HUES6 (cell line): ENCODE measurements at regions not wholly inside any gene's neighbourhood (a gene's known extent, or its start where the extent isn't known, plus 50 kb on each side); places are given as distances from the start of the nearest gene placed in this dataset.

Experiments
- H3K27ac ChIP-seq: 2 replicates; pipeline ENCODE4 v1.7.0; 2013; ENCODE audit warnings: low read depth, mild to moderate bottlenecking, low read length, inconsistent platforms
- H3K27me3 ChIP-seq: 2 replicates; pipeline ENCODE4 v1.6.1; 2013; ENCODE audit warnings: low read length; ENCODE audit not compliant: control insufficient read depth, insufficient read depth
- H3K36me3 ChIP-seq: 2 replicates; pipeline ENCODE4 v1.6.1; 2013; ENCODE audit warnings: low read length; ENCODE audit not compliant: control insufficient read depth, insufficient read depth
- H3K4me1 ChIP-seq: 2 replicates; pipeline ENCODE4 v1.6.1; 2013; ENCODE audit warnings: low read length; ENCODE audit not compliant: control insufficient read depth, insufficient read depth
- H3K4me3 ChIP-seq: 2 replicates; pipeline ENCODE4 v1.5.1; 2013; ENCODE audit warnings: low read depth, low read length
- H3K9ac ChIP-seq: one replicate; pipeline ENCODE4 v1.6.1; 2013; ENCODE audit warnings: mild to moderate bottlenecking, low read length
- H3K9me3 ChIP-seq: 2 replicates; pipeline ENCODE4 v1.6.1; 2013; ENCODE audit warnings: low read depth, low read length; ENCODE audit not compliant: control insufficient read depth, insufficient read depth

DNA sequence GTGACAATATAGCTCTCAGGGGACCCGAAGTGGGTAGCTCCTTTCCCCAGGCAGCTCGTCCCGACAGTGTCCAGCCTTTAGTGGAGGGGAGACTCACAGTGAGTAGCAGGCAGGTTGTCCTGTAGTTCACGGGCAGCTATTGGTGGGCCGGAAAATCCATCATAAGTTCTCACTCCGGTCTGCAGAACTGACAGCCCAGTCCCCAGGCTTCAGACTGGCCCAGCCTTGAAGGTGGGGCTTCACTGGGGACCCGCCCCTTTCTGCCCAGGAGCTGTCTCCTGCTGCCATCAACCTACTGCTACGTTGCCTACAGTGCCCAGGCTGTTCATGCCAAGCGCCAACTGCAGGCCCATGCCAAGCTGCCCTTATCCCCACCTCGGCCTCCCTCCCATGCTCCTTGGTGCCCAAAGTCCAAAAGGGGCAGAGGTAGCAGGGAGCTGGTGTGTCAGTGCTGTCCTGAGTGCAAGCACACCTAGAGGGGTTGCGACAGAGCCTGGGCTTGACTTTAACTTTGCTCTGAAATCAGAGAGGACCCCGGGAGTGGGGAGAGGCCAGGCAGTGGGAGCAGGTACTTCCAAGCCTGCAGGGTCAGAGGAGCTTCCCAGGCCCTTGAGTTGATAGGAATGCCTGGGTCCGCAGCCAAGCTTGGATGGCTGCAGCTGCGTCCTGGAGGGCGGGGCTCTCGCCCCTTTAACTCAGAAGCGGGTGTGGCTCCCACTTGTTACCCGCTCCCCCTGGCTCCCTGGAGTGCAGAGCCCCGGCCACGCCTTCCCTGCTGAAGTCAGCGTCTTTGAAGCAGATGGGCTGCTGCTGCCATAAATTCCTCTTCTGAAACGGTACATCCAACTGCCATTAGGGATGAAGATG, 1144.3 kb upstream of the NCAM2 start:
- Histone ChIP-seq H3K4me3 (peak overlapping the region; percentile 52), H3K9me3 (no peaks in the 10 kb centered on the region), H3K4me1 (peaks cover 9% of the 10 kb centered on the region), H3K36me3 (no peaks in the 10 kb centered on the region), H3K9ac (no peak overlapping the region), H3K27ac (no peak overlapping the region), H3K27me3 (no peaks in the 10 kb centered on the region)

DNA sequence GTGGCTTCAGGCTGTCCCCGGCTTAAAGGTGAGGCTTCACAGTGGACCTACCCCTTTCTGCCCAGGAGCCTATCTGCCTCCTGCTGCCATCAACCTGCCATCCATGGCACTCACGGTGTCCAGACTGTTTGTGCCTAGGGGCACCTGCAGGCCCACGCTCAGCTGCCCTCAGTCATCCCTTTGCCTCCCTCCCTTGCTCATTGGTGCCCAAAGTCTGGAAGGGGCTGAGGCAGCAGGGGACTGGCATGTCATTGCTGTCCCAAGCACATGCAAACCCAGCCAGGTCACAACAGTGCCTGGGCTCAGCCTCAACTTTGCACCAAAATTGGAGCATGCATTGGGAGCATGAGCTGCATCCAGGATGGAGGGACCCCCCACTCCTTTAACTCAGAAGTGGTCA, 1142.7 kb upstream of the NCAM2 start:
- H3K27ac ChIP-seq, result no peak overlapping the region
- no peaks in the 10 kb centered on the region for H3K36me3 ChIP-seq
- H3K27me3 ChIP-seq, result no peaks in the 10 kb centered on the region
- H3K9me3 ChIP-seq, result no peaks in the 10 kb centered on the region
- peaks cover 9% of the 10 kb centered on the region for H3K4me1 ChIP-seq
- no peak overlapping the region for H3K9ac ChIP-seq
- no peak overlapping the region for H3K4me3 ChIP-seq

DNA sequence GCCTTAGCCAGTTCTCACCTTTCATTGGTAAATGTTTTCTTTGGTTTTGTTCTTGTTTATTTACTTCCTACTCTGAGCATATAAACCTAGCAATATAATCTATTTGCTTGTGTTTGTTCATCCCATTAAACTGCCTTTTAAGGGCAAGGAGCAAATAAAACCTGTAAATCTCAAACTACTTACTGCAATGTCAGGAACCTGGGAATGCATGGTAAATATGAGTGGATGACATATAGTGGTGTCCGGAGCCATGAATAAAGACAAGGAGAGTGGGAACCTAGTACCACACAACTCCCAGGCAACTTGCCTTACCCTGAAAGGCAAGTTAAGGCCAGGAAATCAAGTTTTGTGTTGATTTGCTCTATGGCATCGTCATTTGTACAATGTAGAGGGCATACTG, 1133.7 kb upstream of the NCAM2 start:
- no peaks in the 10 kb centered on the region for H3K27me3 ChIP-seq
- 0 out of 2 replicates have a peak, but pooled peaks cover 3% of the 10 kb centered on the region for H3K4me1 ChIP-seq
- H3K9ac ChIP-seq, result no peak overlapping the region
- no peaks in the 10 kb centered on the region for H3K9me3 ChIP-seq
- no peak overlapping the region for H3K4me3 ChIP-seq
- H3K27ac ChIP-seq, result no peak overlapping the region
- H3K36me3 ChIP-seq, result no peaks in the 10 kb centered on the region

DNA sequence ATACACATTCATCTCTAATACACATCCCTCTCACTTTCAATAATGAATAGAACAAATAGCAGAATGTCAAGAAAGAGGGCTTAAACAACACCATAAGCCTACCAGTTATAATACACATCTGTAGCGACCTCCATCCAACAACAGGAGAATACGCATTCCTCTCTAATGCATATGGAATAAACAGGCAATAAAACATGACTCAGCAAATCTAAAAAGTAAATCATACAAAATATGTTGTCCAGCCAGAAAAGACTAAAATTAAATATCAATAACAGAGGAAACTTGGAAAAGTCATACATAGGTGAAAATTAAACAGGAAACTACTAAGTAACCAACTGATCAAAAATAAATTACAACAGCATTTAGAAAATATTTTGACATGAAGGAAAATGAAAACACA, 1127.5 kb upstream of the NCAM2 start:
- Histone ChIP-seq H3K27me3 (no peaks in the 10 kb centered on the region), H3K4me1 (0 out of 2 replicates have a peak, but pooled peaks cover 3% of the 10 kb centered on the region), H3K4me3 (no peak overlapping the region), H3K27ac (no peak overlapping the region), H3K9ac (no peak overlapping the region), H3K9me3 (no peaks in the 10 kb centered on the region), H3K36me3 (no peaks in the 10 kb centered on the region)

DNA sequence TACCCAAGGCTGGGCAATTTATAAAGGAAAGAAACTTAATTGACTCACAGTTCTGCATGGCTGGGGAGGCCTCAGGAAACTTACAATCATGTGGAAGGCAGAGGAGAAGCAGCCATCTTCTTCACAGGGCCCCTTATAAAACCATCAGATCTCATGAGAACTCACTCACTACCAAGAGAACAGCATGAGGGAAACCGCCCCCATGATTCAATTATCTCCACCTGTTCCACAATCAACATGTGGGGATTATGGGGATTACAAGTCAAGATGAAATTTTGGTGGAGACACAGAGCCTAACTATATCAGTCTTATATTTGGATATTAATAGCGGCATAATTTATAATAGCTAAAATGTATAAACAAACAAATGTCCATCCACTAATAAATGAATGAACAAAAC, 1123.7 kb upstream of the NCAM2 start:
- no peak overlapping the region for H3K27ac ChIP-seq
- no peaks in the 10 kb centered on the region for H3K36me3 ChIP-seq
- no peak overlapping the region for H3K9ac ChIP-seq
- H3K9me3 ChIP-seq, result no peaks in the 10 kb centered on the region
- no peaks in the 10 kb centered on the region for H3K27me3 ChIP-seq
- no peaks in the 10 kb centered on the region for H3K4me1 ChIP-seq
- H3K4me3 ChIP-seq, result no peak overlapping the region

- Histone ChIP-seq H3K9ac (no peak overlapping the region), H3K36me3 (no peaks in the 10 kb centered on the region), H3K9me3 (no peaks in the 10 kb centered on the region), H3K4me1 (no peaks in the 10 kb centered on the region), H3K4me3 (no peak overlapping the region), H3K27me3 (no peaks in the 10 kb centered on the region), H3K27ac (no peak overlapping the region)
Observed at GRCh38 chr21:19878133-19878532, 1120.1 kb upstream of the NCAM2 start.

- peaks cover 4% of the 10 kb centered on the region; the same call in 1 of the 2 replicates for H3K9me3 ChIP-seq
Observed at GRCh38 chr21:19899645-19900044, 1098.6 kb upstream of the NCAM2 start.

GRCh38 chr21:19900149-19900548, 1098.1 kb upstream of the NCAM2 start:
- H3K27ac ChIP-seq, result no peak overlapping the region
- no peaks in the 10 kb centered on the region for H3K27me3 ChIP-seq
- peaks cover 4% of the 10 kb centered on the region; the same call in 1 of the 2 replicates for H3K9me3 ChIP-seq
- H3K4me3 ChIP-seq, result no peak overlapping the region
- no peaks in the 10 kb centered on the region for H3K36me3 ChIP-seq
- H3K4me1 ChIP-seq, result no peaks in the 10 kb centered on the region
- no peak overlapping the region for H3K9ac ChIP-seq

More at GRCh38 chr21:19899645-19900044, 1098.6 kb upstream of the NCAM2 start:
- H3K36me3 ChIP-seq, result no peaks in the 10 kb centered on the region
- H3K4me3 ChIP-seq, result no peak overlapping the region
- H3K27ac ChIP-seq, result no peak overlapping the region
- no peaks in the 10 kb centered on the region for H3K4me1 ChIP-seq
- no peak overlapping the region for H3K9ac ChIP-seq
- no peaks in the 10 kb centered on the region for H3K27me3 ChIP-seq

GRCh38 chr21:19908390-19908789, 1089.8 kb upstream of the NCAM2 start:
- H3K9ac ChIP-seq, result no peak overlapping the region
- H3K4me3 ChIP-seq, result no peak overlapping the region
- H3K27me3 ChIP-seq, result no peaks in the 10 kb centered on the region
- H3K9me3 ChIP-seq, result no peaks in the 10 kb centered on the region
- no peak overlapping the region for H3K27ac ChIP-seq
- no peaks in the 10 kb centered on the region for H3K36me3 ChIP-seq
- H3K4me1 ChIP-seq, result no peaks in the 10 kb centered on the region

DNA sequence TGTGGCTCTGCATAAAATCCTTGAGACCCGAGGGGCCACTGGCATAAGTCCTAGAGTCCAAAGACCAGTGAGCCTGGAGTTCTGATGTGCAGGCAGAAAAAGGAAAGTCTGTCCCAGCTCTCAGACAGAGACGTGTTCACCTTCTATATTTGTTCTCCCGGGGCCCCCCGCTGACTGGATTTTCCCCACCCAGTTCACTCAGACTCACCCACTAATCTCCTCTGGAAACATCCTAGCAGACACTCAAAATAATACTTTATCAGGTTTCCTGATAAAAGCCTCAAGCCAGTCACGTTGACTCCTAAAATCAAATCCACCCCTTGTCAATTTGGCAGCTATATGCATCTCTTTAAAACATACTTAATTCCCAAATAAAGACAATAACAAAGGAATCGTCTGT, 1084.2 kb upstream of the NCAM2 start:
- Histone ChIP-seq H3K27ac (no peak overlapping the region), H3K4me1 (no peaks in the 10 kb centered on the region), H3K36me3 (no peaks in the 10 kb centered on the region), H3K4me3 (no peak overlapping the region), H3K9ac (no peak overlapping the region), H3K27me3 (no peaks in the 10 kb centered on the region), H3K9me3 (no peaks in the 10 kb centered on the region)

DNA sequence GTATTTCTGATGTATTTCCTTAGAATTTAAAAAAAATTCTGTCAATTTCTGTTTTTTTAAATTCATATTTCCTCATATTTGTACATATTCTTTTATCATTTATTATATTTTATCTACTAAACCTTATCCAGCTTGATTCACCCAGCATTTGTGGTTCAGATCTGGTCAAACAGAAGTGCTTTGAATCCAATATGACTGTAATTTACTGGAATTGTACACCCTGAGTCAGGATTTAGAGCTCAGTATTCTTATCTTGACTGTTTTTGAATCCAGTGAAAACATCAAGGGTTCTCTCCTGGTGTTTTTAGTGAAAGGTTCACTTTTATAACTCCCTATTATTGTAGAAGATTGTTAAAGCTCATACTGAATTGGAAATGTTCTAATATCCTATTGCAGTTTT, 1077.0 kb upstream of the NCAM2 start:
- no peak overlapping the region for H3K9ac ChIP-seq
- no peaks in the 10 kb centered on the region for H3K27me3 ChIP-seq
- no peaks in the 10 kb centered on the region for H3K9me3 ChIP-seq
- H3K27ac ChIP-seq, result no peak overlapping the region
- no peaks in the 10 kb centered on the region for H3K36me3 ChIP-seq
- H3K4me1 ChIP-seq, result no peaks in the 10 kb centered on the region
- no peak overlapping the region for H3K4me3 ChIP-seq
